ENCODE measurements at regions not wholly inside any gene's neighbourhood (a gene's known extent, or its start where the extent isn't known, plus 50 kb on each side); places are given as distances from the start of the nearest gene placed in this dataset.
"Not testable (repeated sequence)": the region's sequence is repeated elsewhere in the genome, so short reads cannot be mapped to it uniquely, and the experiment has no call there.

DNA sequence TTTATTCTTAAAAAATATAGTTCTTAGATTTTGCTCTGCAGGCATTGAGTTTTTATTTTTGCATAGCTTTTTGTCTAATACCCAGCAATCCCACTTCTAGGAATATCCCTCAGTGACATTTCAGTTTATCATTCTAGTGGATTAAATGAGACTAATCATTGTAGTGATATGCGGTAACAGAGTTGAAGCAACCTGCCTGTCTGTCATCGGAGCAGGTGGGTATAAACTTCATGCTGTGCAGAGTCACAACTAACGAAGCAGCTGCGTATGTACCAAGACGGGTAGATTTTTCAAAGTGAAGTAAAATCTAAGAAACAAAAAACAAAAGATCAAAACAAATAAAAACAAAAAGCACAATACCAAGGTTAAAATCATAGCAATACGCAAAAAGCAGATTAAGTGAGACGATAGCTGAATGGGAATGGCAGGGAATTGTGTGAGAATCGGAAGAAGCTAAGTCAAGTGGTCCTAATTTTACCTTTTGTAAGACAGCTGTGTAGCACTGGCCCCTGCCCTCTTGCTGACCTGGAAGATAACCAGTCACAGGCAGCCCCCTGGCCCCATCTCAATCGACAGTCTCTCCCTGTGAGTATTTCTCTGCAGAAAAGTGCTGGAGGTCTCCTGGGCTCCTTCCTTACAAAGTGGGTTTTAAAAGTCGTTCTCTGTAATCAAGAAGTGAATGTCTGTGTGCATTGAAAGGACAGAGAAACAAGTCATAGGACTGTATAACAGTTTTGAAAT lies 169.2 kb downstream of the OR2B2 start:
- no peak for DNase-seq

DNA sequence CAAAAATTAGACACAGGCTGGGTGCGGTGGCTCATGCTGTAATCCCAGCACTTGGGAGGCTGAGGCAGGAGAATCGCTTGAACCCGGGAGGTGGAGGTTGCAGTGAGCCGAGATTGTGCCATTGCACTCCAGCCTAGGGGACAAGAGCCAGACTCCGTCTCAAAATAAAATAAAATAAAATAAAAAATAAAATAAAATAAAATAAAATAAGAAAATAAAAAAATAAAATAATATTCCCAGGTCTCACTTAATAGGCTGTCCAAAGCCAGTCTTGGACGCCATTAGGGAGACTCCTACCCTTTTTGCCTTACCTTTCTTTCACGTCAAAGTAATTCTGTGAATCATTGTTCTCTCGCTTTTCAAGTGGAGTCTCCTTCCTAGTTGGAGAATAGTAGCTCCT lies 172.3 kb downstream of the OR2B2 start:
- DNase-seq, result not testable (repeated sequence)

DNA sequence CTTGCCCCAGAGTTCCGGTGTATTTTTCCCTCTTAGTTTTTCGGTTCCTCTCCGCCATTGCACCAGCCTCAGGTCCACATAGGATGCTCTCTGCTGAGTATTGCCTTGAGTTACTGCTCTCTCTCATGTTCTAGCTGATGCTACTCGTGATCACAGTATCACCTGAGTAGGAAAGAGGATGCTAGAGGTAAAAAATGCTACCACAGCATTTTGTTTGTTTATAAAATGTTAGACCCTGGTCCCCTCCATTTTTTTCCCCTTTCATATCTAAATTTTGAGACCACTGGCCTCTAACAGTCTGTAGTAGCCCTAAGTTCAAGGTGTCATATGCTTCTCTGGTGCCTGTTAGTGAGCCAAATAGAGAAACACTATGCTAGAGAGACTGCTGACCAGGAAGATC lies 175.5 kb downstream of the OR2B2 start:
- DNase-seq, result no peak

DNA sequence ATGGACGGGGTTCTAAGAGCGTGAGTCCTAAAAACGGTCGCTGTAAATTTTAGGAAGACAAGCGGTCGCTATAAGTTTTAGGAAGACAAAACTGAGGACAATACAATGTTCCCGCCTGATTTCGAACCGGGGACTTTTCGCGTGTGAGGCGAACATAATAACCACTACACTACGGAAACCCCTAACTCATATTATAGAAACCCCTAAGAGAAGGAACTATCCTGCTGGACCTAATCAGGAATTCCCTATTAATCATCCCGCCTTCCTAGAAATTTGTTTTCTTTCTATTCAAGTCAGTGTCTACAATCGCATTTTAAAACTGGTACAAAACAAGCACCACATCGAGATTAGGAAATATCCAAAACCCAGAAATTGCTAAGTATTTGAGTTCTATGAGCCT lies 183.8 kb downstream of the OR2B2 start:
- DNase-seq, result no peak

DNA sequence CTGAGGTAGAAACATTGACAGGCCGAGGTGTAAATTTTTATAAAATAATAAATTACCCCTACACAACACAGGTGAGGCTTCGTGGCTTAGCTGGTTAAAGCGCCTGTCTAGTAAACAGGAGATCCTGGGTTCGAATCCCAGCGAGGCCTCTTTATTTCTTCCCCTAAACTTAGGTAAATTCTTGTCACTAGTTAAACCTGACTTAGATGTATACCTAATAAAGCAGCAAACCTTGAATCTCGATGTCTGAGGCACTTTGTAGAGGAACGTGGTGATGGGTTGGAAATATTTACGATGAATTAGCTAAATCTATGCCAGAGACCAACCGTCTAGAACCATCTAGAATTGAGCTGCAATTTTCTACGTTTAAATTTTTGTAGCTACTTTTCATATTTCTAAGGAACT lies 185.6 kb downstream of the OR2B2 start:
- no peak for DNase-seq

DNA sequence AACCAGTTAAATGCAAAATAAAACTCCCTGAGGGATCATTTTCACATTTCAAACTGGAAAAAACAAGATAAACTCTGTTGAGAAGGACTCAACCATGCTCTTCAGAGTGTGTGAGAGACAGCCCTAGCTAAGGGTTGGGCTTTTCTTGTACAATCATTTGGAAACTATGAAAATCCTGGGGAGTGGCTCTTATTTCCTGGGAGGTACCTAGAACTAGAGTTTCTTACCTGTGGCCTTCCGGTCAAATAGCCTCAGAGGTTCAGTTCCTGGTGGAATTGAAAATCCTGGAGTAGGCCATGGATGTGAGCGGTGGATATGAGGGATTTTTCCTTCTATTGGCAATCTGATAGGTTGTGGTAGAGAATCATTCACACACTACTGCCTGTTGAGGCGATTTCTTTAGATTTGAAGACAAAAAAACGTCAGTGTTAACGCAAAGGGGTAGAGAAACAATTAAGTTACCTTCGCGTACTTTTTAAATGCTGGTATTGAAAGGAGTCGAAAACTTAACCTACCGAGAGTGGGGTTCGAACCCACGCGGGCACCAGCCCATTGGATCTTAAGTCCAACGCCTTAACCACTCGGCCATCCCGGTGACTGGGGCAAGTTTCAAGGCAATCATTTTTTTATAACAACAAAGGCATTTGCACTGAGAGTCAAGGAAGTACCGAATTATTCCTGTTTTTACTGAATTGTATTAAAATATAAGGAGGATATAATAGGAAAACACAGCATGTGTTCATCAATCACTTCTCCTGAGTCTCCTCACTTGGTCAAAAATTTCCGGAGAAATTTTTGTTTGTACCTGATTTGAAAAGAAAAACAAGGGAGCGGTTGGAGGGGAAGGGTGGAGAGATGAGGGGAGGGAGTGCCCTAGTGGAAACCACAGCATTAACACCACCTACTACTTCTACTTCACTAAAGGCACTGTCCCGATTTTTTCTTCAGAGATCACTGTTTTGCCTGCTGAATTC lies 191.3 kb downstream of the OR2B2 start:
- DNase-seq, result no peak

DNA sequence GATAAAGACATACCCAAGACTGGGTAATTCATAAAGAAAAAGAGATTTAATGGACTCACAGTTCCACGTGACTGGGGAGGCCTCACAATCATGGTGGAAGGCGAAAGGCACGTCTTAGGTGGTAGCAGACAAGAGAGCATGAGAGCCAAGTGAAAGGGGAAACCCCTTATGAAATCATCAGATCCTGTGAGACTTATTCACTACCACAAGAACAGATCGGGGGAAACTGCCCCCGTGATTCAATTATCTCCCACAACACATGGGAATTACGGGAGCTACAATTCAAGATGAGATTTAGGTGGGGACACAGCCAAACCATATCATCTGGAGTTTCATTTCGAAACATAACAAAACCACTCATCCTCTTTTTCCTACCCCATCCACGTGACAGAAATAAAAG lies 193.2 kb downstream of the OR2B2 start:
- DNase-seq, result not testable (repeated sequence)

DNA sequence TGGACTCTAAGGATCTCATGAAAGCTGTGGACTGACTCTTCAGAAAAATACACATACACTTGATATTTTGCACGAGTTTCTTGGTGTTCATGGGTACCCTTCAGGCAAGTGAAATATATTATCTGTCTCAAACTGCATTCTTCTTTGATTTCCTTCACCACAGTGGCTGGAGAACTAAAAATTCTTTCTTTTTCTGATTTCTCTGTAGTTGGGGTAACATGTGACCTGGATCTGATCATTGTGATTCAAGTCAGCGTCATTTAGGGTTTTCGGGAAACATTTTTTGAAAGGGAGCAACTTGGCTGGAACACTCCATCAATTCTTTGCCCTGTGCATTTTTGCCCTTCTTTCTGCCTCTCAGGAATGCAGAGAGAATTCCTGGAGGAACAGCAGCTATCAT lies 205.8 kb downstream of the OR2B2 start:
- no peak for DNase-seq

DNA sequence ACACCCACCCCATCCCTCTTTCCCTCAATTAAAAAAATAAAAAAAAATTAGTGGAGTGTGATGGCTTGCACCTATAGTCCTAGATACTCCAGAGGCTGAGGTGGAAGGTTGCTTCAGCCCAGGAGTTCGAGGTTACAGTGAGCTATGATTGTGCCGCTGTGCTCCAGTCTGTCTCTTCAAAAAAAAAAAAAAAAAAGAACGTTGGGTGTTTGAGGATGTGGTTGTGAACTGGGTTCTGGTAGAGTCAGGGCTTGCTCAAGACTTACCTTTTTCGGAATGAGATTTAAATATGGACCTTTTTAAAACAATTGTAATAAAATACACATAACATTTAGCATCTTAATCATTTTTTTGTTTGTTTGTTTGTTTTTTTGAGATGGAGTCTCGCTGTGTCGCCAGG lies 211.9 kb downstream of the OR2B2 start:
- DNase-seq, result no peak

DNA sequence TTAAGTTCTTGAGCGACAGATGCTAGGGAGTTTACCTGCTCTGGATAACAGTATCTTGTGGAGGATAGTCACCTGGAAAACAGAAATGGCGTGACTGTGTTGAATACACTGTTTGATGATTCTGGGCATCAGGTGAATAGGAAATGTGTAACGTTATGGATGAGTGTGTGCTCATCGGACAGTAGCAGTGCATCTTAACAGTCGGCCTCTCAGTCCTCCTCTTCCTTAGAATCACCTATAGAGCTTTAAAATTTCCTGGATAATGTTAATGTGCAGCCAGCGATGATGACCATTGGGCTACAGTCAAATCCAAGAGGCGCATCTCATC lies 217.7 kb downstream of the OR2B2 start:
- DNase-seq, result no peak

DNA sequence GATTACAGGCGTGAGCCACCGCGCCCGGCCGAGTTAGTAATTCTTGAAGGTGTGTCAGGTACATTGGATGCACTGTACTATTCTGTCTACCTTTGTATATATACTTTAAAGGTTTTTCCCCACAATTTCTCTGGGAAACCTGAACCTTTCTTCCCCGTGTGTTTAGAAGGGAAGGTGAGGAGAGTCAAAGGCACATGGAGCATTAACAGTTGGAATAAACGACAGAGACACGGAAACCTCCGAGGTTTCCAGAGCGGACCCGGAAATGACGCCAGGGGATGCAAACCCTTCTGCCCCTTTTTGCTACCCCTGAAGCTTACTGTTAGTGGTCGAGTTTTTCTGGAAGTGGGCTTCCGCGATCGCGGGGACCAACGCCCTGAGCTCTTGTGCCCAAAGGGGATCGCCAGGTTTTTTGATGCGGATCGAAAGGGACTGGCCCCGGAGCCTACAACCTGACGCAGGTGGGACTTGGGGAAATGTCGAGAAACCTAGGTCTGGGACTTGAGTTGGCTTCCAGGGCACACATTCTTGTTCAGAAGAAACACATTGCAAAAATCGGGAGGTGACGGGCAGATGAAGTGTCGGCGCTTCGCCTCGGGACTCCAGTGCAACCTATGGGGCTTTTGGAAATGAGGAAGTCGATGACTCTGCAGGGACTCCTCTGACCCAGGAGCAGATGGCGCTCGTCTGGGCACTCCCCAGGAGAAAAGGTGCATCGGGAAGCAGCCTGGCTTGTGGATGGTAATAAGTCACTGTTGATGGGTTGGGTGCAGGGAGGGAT lies 218.2 kb downstream of the OR2B2 start:
- peak; percentile 60 for DNase-seq

DNA sequence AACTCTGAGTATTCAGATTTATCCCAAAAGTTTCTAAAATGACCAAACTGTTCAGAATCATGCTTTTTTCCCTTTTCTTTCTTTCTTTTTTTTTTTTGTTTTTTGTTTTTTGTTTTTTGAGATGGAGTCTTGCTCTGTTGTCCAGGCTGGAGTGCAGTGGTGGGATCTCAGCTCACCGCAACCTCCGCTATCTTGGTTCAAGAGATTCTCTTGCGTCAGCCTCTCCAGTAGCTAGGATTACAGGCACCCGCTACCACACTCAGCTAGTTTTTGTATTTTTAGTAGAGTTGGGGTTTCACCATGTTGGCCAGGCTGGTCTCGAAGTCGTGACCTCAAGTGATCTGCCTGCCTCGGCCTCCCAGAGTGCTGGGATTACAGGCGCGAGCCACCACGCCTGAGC lies 219.2 kb upstream of the ZNF184 start:
- DNase-seq, result not testable (repeated sequence)

DNA sequence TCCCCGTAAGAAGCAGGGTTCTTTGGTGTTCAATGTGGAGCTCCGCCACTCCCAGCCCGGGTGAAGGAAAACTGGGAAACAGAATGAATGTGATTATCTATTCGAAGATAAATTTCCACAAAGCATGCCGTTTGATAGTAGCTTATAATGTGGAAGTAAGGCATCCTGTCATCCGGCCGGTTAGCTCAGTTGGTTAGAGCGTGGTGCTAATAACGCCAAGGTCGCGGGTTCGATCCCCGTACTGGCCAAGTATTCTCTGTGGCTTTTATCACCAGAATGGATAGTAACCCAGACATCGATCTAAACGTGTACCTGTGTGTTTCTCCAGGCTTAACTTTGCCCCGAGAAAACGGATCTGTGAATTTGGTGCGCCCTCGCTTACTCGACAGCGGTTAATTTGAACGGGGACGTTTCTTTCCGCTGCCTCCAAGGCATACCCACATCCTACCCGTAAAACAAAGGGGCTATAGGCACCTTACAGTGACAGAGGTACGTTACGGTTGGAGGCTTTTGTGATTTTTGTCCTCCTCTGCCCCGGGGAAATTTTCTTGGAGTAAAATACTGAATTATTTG lies 215.2 kb upstream of the ZNF184 start:
- peak; percentile 81 for DNase-seq

DNA sequence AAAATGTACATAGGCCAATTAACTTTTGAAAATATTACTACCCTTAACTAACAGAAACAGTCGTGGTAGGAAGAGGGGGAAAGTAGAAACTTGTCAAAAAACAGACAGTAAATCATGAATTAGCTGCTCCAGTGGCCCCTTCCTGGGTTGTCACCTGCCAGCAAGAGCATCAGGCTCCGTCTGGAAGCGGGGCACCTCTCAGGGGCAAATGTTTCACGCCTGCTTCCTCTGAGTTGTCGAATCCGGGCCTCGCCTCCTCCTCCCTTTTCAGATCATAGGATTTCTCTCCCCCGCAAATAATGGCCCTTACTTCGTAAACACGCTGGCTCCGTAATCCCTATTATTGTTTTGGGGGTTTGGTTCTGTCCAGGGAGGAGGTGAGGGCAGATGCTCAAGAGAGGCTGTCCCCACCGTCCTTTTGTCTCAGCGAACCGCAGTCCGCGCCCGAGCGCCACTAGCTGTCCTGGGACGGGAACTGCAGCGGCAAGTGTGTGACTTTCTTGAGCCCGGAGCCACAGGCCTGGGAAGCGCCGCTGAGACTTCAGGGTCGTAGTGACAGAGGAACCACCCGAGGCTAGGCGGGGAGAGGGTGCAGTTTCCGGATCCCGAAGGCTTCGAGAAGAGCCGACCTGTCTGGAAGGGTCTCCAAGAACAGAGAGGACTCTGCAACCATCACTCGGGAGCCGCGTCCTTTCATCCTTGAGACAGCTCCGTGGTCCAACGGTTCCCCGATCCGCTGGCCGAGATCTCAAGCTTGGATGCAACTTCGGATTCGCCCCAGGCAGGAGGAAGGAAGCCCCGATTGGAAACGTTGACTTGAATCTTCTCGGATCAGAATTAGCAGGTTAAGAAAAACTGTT lies 214.5 kb upstream of the ZNF184 start:
- peak; percentile 76 for DNase-seq

DNA sequence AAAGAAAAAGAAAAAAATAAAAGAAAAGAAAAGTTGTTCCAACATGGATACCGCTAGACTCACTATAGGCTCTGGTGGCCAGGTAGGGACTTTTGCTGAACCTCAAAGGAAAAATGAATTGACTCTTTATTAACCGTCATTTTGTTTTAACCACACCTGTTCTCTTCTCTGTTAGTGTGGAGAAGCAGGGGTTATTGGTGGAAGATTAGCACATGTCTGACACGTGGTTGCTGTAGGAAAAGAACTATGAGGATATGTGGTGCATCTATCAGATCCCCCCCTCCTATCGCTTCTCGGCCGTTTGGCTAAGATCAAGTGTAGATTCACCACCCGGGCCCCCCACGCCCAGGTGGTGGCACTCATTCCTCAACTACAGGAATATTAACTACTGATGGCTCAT lies 212.4 kb upstream of the ZNF184 start:
- no peak for DNase-seq

DNA sequence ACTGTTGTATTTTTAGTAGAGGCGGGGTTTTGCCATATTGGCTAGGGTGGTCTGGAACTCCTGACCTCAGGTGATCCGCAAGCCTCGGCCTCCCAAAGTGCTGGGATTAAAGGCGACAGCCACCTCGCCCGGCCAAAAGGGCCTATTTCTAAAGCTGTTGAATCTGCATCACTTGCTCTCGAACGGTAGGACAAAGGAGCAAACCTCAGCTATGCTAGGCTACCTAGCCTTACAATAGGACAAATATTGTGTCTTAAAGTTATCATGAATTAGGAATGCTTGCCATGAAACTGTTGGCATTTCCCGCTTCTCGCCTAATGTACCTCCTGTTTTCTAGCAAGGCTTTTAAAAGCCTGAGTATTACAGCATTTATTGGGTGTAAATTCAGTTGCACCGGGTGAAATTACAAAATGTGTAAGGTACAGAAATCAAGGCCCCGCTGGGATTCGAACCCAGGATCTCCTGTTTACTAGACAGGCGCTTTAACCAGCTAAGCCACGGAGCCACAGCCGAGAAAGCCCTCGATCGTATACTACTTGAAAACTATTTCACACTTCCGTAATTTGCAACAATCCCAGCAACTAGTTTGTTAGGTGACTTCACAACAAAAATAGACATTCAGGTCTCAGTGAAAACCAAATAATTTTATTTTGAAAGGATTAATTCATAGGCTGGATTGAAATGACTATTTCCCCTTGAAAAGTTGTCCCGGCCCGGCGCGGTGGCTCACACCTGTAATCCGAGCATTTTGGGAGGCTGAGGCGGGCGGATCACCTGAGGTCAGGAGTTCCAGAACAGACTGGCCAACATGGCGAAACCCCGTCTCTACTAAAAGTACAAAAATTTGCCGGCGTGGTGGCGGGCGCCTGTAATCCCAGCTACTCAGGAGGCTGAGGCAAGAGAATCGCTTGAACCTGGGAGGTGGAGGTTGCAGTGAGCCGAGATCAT lies 211.6 kb upstream of the ZNF184 start:
- DNase-seq, result peak; percentile 49

DNA sequence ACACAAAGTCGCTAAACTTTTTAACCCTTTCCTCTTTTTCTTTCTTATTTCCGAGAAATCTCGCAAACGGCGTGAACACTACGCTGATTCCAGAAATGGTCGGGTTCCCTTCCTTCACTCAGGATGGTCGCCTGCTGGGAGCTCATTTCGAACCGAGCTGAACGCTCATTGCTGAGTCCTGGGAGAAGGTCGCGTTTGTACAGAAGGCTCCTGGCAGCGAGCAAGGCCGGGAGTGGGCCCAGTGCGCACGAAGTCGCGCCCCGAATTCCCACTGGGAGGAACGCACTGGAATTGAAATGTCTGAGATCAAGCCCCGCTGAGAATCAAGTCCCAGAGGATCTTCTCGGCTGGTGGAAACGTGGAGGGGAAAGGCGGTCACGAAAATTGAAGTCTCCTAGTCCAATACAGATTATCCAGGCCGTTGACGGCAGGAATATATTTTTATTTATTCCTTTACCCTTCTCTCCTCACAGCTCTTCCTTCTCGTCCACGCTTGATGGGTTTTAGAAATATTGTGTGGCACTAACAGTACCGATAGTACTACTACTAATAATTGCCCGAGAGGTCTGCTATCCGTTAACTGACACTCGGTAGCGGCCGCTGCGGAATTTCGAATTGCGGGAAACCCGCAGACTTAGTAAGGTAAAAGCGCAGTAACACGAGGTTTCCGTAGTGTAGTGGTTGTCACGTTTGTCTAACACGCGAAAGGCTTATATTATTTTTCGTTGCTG lies 207.2 kb upstream of the ZNF184 start:
- no peak for DNase-seq

DNA sequence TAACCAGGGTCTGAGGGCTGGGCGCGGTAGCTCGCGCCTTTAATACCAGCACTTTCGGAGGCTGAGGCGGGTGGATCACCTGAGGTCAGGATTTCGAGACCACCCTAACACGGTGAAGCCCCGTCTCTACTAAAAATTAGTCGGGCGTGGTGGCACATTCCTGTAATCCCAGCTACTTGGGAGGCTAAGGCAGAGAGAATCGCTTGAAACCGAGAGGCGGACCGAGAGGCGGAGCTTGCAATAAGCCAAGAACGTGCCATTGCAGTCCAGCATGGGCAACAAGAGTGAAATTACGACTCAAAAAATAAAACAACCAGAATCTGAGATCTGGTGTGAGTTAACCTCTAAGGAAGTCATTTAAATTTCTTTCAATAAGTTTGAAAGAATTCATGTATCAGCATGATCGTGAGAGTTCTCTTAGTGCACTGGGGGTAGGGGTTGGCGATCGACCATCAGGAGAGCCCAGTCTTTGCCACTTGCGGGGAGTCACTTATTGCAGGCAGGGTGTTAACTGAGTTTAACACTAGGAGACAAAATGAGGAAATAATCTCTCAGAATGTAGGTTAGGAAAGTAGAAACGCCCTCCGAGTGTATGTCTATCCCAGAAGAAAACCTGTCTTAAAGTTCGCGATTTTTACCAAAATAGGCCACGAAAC lies 206.5 kb upstream of the ZNF184 start:
- DNase-seq, result no peak

DNA sequence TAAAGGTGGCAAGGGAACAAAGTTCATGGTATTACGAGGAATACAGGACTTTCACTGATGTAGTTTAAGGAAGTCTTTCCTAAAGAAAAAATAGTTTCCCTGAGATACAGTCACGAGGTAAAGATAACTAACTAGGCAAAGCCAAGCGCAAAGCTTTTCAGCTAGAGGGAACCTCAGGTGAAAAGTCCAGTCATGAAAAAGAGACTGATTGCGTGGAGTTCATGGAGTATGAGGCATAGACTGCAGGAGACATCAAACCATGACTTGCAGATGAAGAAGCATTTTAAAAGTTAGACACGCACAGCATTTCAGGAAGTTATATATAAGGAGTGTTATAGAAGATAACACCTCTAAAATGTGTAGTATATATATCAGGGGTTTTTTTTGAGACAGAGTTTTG lies 205.6 kb upstream of the ZNF184 start:
- no peak for DNase-seq

All from renal pelvis (tissue), 1 donor.